Left lung (tissue), 4 donors: ENCODE measurements at regions not wholly inside any gene's neighbourhood (a gene's known extent, or its start where the extent isn't known, plus 50 kb on each side); places are given as distances from the start of the nearest gene placed in this dataset.
"Not testable (repeated sequence)": the region's sequence is repeated elsewhere in the genome, so short reads cannot be mapped to it uniquely, and the experiment has no call there.

Source experiments
- ATAC-seq: fragments of 200-7000 bp; cut with Tn5 transposase; one replicate; pipeline ENCODE4 v1.9.1; 2020; ENCODE audit warnings: moderate library complexity
- DNase-seq, 4 donors: peaks; one replicate each; pipeline ENCODE4 v3.0.0-alpha.2; 2013 to 2020
- H3K27ac ChIP-seq, 2 donors: fragments of 200-600 bp; sonication (generic) in 1 of 2; one replicate each; pipeline versions ENCODE4 v1.5.0 to v1.8.0; 2020 to 2021
- H3K27me3 ChIP-seq, 2 donors: fragments of 200-600 bp; sonication (generic) in 1 of 2; one replicate each; pipeline versions ENCODE4 v1.5.0 to v1.8.0; 2020 to 2021
- H3K36me3 ChIP-seq, 2 donors: fragments of 200-600 bp; sonication (generic) in 1 of 2; one replicate each; pipeline versions ENCODE4 v1.5.0 to v1.8.0; 2020 to 2021
- H3K4me1 ChIP-seq, 2 donors: fragments of 200-600 bp; one replicate each; pipeline ENCODE4 v1.8.0; 2021
- H3K4me3 ChIP-seq, 2 donors: fragments of 200-600 bp; sonication (generic) in 1 of 2; one replicate each; pipeline versions ENCODE4 v1.5.0 to v1.8.0; 2020 to 2021; ENCODE audit warnings: mild to moderate bottlenecking in 1 of 2
- H3K9me3 ChIP-seq, 2 donors: fragments of 200-600 bp; sonication (generic) in 1 of 2; one replicate each; pipeline versions ENCODE4 v1.5.0 to v1.8.0; 2020 to 2021
- CTCF ChIP-seq, 2 donors: fragments of 200-600 bp; sonication (generic) in 1 of 2; IDR thresholded peaks; one replicate each; pipeline versions ENCODE4 v1.5.0 to v1.8.0; 2021; ENCODE audit warnings: antibody characterized with exemption in 2 of 2
- intact Hi-C, 2 donors: fragments of 100-400 bp; cut with DNase I; formaldehyde crosslinking; loops; one replicate each; pipeline versions ENCODE4 v1.11.2 to v1.14.2; 2022
- donor health status: DM: no; HTN: yes; CAD: no.
- donor health status: DM: no; HTN: no; CAD: no.

- Histone ChIP-seq H3K27ac (no peak overlapping the region), H3K36me3 (no peaks in the 10 kb centered on the region), H3K9me3 (peaks cover 0 to 14% of the 10 kb centered on the region in 2 donors), H3K4me1 (no peaks in the 10 kb centered on the region), H3K4me3 (no peak overlapping the region), H3K27me3 (no peaks in the 10 kb centered on the region)
- ATAC-seq, result no peak
- no peak for TF ChIP-seq CTCF (IDR thresholded peaks at IDR 0.05)
- DNase-seq, result no peak
- intact Hi-C loops, result no loop called here
Observed at GRCh38 chr3:4196506-4197147, 106.5 kb upstream of the SETMAR start.

GRCh38 chr3:4197670-4198069, 105.5 kb upstream of the SETMAR start:
- TF ChIP-seq CTCF (IDR thresholded peaks at IDR 0.05), result no peak
- DNase-seq (no peak), ATAC-seq (no peak)
- H3K27me3 ChIP-seq, result no peaks in the 10 kb centered on the region
- H3K4me1 ChIP-seq, result no peaks in the 10 kb centered on the region
- H3K27ac ChIP-seq, result no peak overlapping the region
- no peaks in the 10 kb centered on the region for H3K36me3 ChIP-seq
- intact Hi-C loops, result no loop called here
- H3K9me3 ChIP-seq, result peaks cover 0 to 10% of the 10 kb centered on the region in 2 donors
- no peak overlapping the region for H3K4me3 ChIP-seq

GRCh38 chr3:4198491-4198890, 104.7 kb upstream of the SETMAR start:
- H3K27ac ChIP-seq, result no peak overlapping the region
- TF ChIP-seq CTCF (IDR thresholded peaks at IDR 0.05), result no peak
- H3K9me3 ChIP-seq, result peaks cover 0 to 2% of the 10 kb centered on the region in 2 donors
- no peaks in the 10 kb centered on the region for H3K36me3 ChIP-seq
- intact Hi-C loops, result no loop called here
- H3K27me3 ChIP-seq, result no peaks in the 10 kb centered on the region
- no peak for DNase-seq
- H3K4me3 ChIP-seq, result no peak overlapping the region
- no peak for ATAC-seq
- H3K4me1 ChIP-seq, result no peaks in the 10 kb centered on the region

GRCh38 chr3:4204776-4205175, 98.4 kb upstream of the SETMAR start:
- H3K27me3 ChIP-seq, H3K9me3 ChIP-seq, ATAC-seq, DNase-seq, H3K36me3 ChIP-seq, H3K4me1 ChIP-seq, H3K27ac ChIP-seq, H3K4me3 ChIP-seq, intact Hi-C loops: not testable (repeated sequence)

GRCh38 chr3:4207672-4208071, 95.5 kb upstream of the SETMAR start:
- Histone ChIP-seq H3K4me1 (no peaks in the 10 kb centered on the region), H3K27me3 (no peaks in the 10 kb centered on the region), H3K4me3 (no peak overlapping the region), H3K9me3 (no peaks in the 10 kb centered on the region), H3K27ac (no peak overlapping the region), H3K36me3 (no peaks in the 10 kb centered on the region)
- DNase-seq, result no peak
- no peak for ATAC-seq
- intact Hi-C loops, result no loop called here
- TF ChIP-seq CTCF (IDR thresholded peaks at IDR 0.05), result no peak

GRCh38 chr3:4208556-4208955, 94.6 kb upstream of the SETMAR start:
- no peak overlapping the region for H3K4me3 ChIP-seq
- H3K36me3 ChIP-seq, result no peaks in the 10 kb centered on the region
- no peak for ATAC-seq
- H3K27ac ChIP-seq, result no peak overlapping the region
- H3K4me1 ChIP-seq, result no peaks in the 10 kb centered on the region
- no peaks in the 10 kb centered on the region for H3K27me3 ChIP-seq
- H3K9me3 ChIP-seq, result peaks cover 0 to 6% of the 10 kb centered on the region in 2 donors
- peak in 2 of 4 donors; percentile 32 for DNase-seq
- intact Hi-C loops, result no loop called here
- TF ChIP-seq CTCF (IDR thresholded peaks at IDR 0.05), result no peak
